OCI-LY7 (cell line): ENCODE measurements at regions not wholly inside any gene's neighbourhood (a gene's known extent, or its start where the extent isn't known, plus 50 kb on each side); places are given as distances from the start of the nearest gene placed in this dataset.
"Not testable (repeated sequence)": the region's sequence is repeated elsewhere in the genome, so short reads cannot be mapped to it uniquely, and the experiment has no call there.

Experiments used
- BruUV-seq: library from RNA; stranded (reverse); fragments of 400-500 nt; replicated peaks from 2 replicates; lab custom pipeline; 2021; lab: Mats Ljungman, UMichigan
- CTCF ChIA-PET: fragments of 300-600 bp; sonication (Branson Sonifier 250); formaldehyde crosslinking; loops from one replicate; lab custom pipeline; 2022; ENCODE audit warnings: antibody characterized with exemption; ENCODE audit not compliant: unreplicated experiment; lab: Charles Lee
- POLR2A ChIA-PET: fragments of 300-600 bp; sonication (Branson Sonifier 250); formaldehyde crosslinking; loops from one replicate; lab custom pipeline; 2022; ENCODE audit warnings: antibody characterized with exemption; lab: Charles Lee
- DNase-seq: peaks from one replicate; pipeline ENCODE4 v3.0.0-alpha.2; 2015; ENCODE audit warnings: low spot score
- H2AFZ ChIP-seq: fragments of 200-600 bp; sonication (generic), shearing (Covaris generic); 2 replicates; pipeline ENCODE4 v1.6.1; 2014; ENCODE audit warnings: mild to moderate bottlenecking, antibody characterized with exemption, low read length, moderate library complexity
- H3K27ac ChIP-seq: fragments of 200-600 bp; sonication (generic); 2 replicates; pipeline ENCODE4 v1.5.1; 2014; ENCODE audit warnings: mixed run types, low read depth, mild to moderate bottlenecking, moderate library complexity, low read length, inconsistent platforms; ENCODE audit not compliant: poor library complexity, severe bottlenecking
- H3K36me3 ChIP-seq: fragments of 200-600 bp; sonication (generic); 2 replicates; pipeline ENCODE4 v1.6.1; 2014; ENCODE audit warnings: mild to moderate bottlenecking, antibody characterized with exemption, low read length, moderate library complexity, mixed read lengths; ENCODE audit not compliant: insufficient read depth
- H3K4me1 ChIP-seq: fragments of 200-600 bp; sonication (generic); 2 replicates; pipeline ENCODE4 v1.5.1; 2014; ENCODE audit warnings: mild to moderate bottlenecking, low read length; ENCODE audit not compliant: insufficient read depth, poor library complexity, severe bottlenecking
- H3K4me2 ChIP-seq: fragments of 200-600 bp; sonication (generic); 2 replicates; pipeline ENCODE4 v1.6.1; 2014; ENCODE audit warnings: mild to moderate bottlenecking, low read length
- H3K4me3 ChIP-seq: fragments of 200-600 bp; sonication (generic); 2 replicates; pipeline ENCODE4 v1.5.1; 2014; ENCODE audit warnings: mild to moderate bottlenecking, low read depth, low read length; ENCODE audit not compliant: poor library complexity, severe bottlenecking
- H3K79me2 ChIP-seq: fragments of 200-600 bp; sonication (generic); 2 replicates; pipeline ENCODE4 v1.6.1; 2016; ENCODE audit warnings: low read depth, mild to moderate bottlenecking, low read length, moderate library complexity, mixed read lengths; ENCODE audit not compliant: insufficient read depth
- H3K9me2 ChIP-seq: fragments of 200-600 bp; sonication (generic); 2 replicates; pipeline ENCODE4 v1.6.1; 2016; ENCODE audit warnings: mild to moderate bottlenecking, low read length, mixed read lengths; ENCODE audit not compliant: insufficient read depth
- H3K9me3 ChIP-seq: fragments of 200-600 bp; sonication (generic); 2 replicates; pipeline ENCODE4 v1.6.1; 2014; ENCODE audit warnings: mild to moderate bottlenecking, mixed run types, low read length, mixed read lengths
- H4K20me1 ChIP-seq: fragments of 200-600 bp; sonication (generic); 2 replicates; pipeline ENCODE4 v1.6.1; 2014; ENCODE audit warnings: mild to moderate bottlenecking, antibody characterized with exemption, low read length, moderate library complexity, mixed read lengths; ENCODE audit not compliant: insufficient read depth
- CTCF ChIP-seq: fragments of 200-600 bp; sonication (generic); conservative IDR thresholded peaks from 2 replicates; pipeline ENCODE4 v1.5.1; 2014; ENCODE audit warnings: mild to moderate bottlenecking, antibody characterized with exemption, low read length, moderate library complexity, mixed read lengths
- EZH2phosphoT487 ChIP-seq: fragments of 200-600 bp; sonication (generic); IDR thresholded peaks from 2 replicates; pipeline ENCODE4 v1.6.1; 2018; ENCODE audit warnings: low read depth, borderline replicate concordance, mild to moderate bottlenecking, mixed run types, antibody characterized with exemption, low read length, moderate library complexity, mixed read lengths
- intact Hi-C: fragments of 100-400 bp; cut with micrococcal nuclease; formaldehyde crosslinking; loops from one replicate; pipeline ENCODE4 v1.10.0; 2022; ENCODE audit not compliant: unreplicated experiment

- no peak overlapping the region for H2AFZ ChIP-seq
- CTCF ChIA-PET, result no interaction called here
- TF ChIP-seq CTCF (no peak), EZH2phosphoT487 (no peak)
- no peaks in the 10 kb centered on the region for H3K36me3 ChIP-seq
- BruUV-seq, result no TSS peak
- H4K20me1 ChIP-seq, result no peaks in the 10 kb centered on the region
- H3K79me2 ChIP-seq, result no peaks in the 10 kb centered on the region
- no peaks in the 10 kb centered on the region for H3K9me2 ChIP-seq
- no peaks in the 10 kb centered on the region for H3K4me1 ChIP-seq
- intact Hi-C loops, result no loop called here
- no peak for DNase-seq
- POLR2A ChIA-PET, result interaction anchor here (0.7 kb wide), 1 partner anchor 94 kb away, joined by 4 read pairs; no protein-coding TSS in a partner anchor
- no peak overlapping the region for H3K4me2 ChIP-seq
- no peak overlapping the region for H3K4me3 ChIP-seq
- no peak overlapping the region for H3K27ac ChIP-seq
- H3K9me3 ChIP-seq, result no peaks in the 10 kb centered on the region
These were observed 612.5 kb upstream of the LUZP2 start for GRCh38 chr11:23884341-23884740.

- no TSS peak for BruUV-seq
- DNase-seq, result no peak
- Histone ChIP-seq H2AFZ (no peak overlapping the region), H3K4me3 (no peak overlapping the region), H3K9me3 (no peaks in the 10 kb centered on the region), H3K27ac (no peak overlapping the region), H3K4me1 (no peaks in the 10 kb centered on the region), H3K79me2 (no peaks in the 10 kb centered on the region), H3K36me3 (no peaks in the 10 kb centered on the region), H4K20me1 (no peaks in the 10 kb centered on the region), H3K9me2 (no peaks in the 10 kb centered on the region), H3K4me2 (no peak overlapping the region)
- TF ChIP-seq CTCF (no peak), EZH2phosphoT487 (no peak)
- intact Hi-C loops, result no loop called here
- ChIA-PET POLR2A (no interaction called here), CTCF (no interaction called here)
These were observed 611.1 kb upstream of the LUZP2 start for GRCh38 chr11:23885801-23886200.

- CTCF ChIA-PET, H3K36me3 ChIP-seq: not testable (repeated sequence)
These were observed 609.7 kb upstream of the LUZP2 start for GRCh38 chr11:23887122-23887521.

More at GRCh38 chr11:23887122-23887521, 609.7 kb upstream of the LUZP2 start:
- intact Hi-C loops, DNase-seq, H3K4me2 ChIP-seq, H3K9me2 ChIP-seq, H3K79me2 ChIP-seq, H3K9me3 ChIP-seq, H4K20me1 ChIP-seq, H3K27ac ChIP-seq, H2AFZ ChIP-seq, BruUV-seq, H3K4me3 ChIP-seq, H3K4me1 ChIP-seq: not testable (repeated sequence)
- POLR2A ChIA-PET, result interaction anchor here (0.8 kb wide), 1 partner anchor 13 kb away, joined by 3 read pairs; no protein-coding TSS in a partner anchor
